ENCODE measurements at regions not wholly inside any gene's neighbourhood (a gene's known extent, or its start where the extent isn't known, plus 50 kb on each side); places are given as distances from the start of the nearest gene placed in this dataset.

GRCh38 chr4:121484633-121485032, 103.8 kb upstream of the QRFPR start:
- H3K9me3 ChIP-seq (ENCODE audit: insufficient read depth, low read length, severe bottlenecking), result no peaks in the 10 kb centered on the region
- no peak overlapping the region for H3K27ac ChIP-seq (ENCODE audit: low read length)
- TF ChIP-seq, protein P1, sequence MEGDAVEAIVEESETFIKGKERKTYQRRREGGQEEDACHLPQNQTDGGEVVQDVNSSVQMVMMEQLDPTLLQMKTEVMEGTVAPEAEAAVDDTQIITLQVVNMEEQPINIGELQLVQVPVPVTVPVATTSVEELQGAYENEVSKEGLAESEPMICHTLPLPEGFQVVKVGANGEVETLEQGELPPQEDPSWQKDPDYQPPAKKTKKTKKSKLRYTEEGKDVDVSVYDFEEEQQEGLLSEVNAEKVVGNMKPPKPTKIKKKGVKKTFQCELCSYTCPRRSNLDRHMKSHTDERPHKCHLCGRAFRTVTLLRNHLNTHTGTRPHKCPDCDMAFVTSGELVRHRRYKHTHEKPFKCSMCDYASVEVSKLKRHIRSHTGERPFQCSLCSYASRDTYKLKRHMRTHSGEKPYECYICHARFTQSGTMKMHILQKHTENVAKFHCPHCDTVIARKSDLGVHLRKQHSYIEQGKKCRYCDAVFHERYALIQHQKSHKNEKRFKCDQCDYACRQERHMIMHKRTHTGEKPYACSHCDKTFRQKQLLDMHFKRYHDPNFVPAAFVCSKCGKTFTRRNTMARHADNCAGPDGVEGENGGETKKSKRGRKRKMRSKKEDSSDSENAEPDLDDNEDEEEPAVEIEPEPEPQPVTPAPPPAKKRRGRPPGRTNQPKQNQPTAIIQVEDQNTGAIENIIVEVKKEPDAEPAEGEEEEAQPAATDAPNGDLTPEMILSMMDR (IDR thresholded peaks at IDR 0.05; ENCODE audit: borderline replicate concordance, extremely low read depth, low read length, poor library complexity, severe bottlenecking), result peak; percentile 70
- no peak for TF ChIP-seq EZH2 (IDR thresholded peaks at IDR 0.05; ENCODE audit: borderline replicate concordance, low read depth, low read length, severe bottlenecking)
- no peaks in the 10 kb centered on the region for H3K4me1 ChIP-seq (ENCODE audit: insufficient read depth, low read length)
- no peak overlapping the region for H3K4me2 ChIP-seq (ENCODE audit: insufficient read depth, low read length)
- H3K27me3 ChIP-seq (ENCODE audit: insufficient read depth, low read length, poor library complexity), result no peaks in the 10 kb centered on the region
- H4K20me1 ChIP-seq (ENCODE audit: insufficient read depth, low read length), result no peaks in the 10 kb centered on the region
- H2AFZ ChIP-seq (ENCODE audit: low read depth, low read length), result no peak overlapping the region
- H3K79me2 ChIP-seq (ENCODE audit: insufficient read depth, low read length), result no peaks in the 10 kb centered on the region
- no peak overlapping the region for H3K9ac ChIP-seq (ENCODE audit: low read depth, low read length)
- peak; percentile 10 for DNase-seq
- no peaks in the 10 kb centered on the region for H3K36me3 ChIP-seq (ENCODE audit: insufficient read depth, low read length)
- no peak overlapping the region for H3K4me3 ChIP-seq (ENCODE audit: low read depth in 1 of 2, low read length in 2 of 2)
- ATAC-seq (ENCODE audit: insufficient read depth, low read depth), result peak; percentile 82

DNA sequence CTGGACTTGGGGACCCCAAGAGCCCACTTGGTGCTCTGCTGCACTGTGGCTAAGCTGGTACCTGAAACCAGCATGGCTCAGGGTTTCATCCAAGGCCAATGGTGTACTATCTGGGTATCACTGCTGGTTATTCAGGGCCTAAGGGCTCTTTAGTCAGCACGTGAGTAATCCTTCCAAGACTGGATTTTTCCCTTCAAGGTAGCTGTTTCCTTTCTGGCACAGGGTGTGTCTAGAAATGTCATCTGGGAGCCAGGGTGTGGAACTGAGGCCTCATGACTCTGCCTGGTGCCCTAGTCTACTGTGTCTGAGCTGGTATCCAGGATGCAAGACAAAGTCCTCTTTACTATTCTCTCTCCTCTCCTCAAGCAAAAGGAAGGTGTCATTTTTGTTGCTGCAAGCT, 99.0 kb upstream of the QRFPR start:
- no peaks in the 10 kb centered on the region for H4K20me1 ChIP-seq (ENCODE audit: insufficient read depth, low read length)
- no peak overlapping the region for H3K27ac ChIP-seq (ENCODE audit: low read length)
- no peak overlapping the region for H3K9ac ChIP-seq (ENCODE audit: low read depth, low read length)
- no peaks in the 10 kb centered on the region for H3K27me3 ChIP-seq (ENCODE audit: insufficient read depth, low read length, poor library complexity)
- no peak for ATAC-seq (ENCODE audit: insufficient read depth, low read depth)
- H2AFZ ChIP-seq (ENCODE audit: low read depth, low read length), result no peak overlapping the region
- H3K4me3 ChIP-seq (ENCODE audit: low read depth in 1 of 2, low read length in 2 of 2), result no peak overlapping the region
- TF ChIP-seq, protein P1 (IDR thresholded peaks at IDR 0.05; ENCODE audit: borderline replicate concordance, extremely low read depth, low read length, poor library complexity, severe bottlenecking), result no peak
- no peak for TF ChIP-seq EZH2 (IDR thresholded peaks at IDR 0.05; ENCODE audit: borderline replicate concordance, low read depth, low read length, severe bottlenecking)
- H3K36me3 ChIP-seq (ENCODE audit: insufficient read depth, low read length), result no peaks in the 10 kb centered on the region
- H3K4me1 ChIP-seq (ENCODE audit: insufficient read depth, low read length), result no peaks in the 10 kb centered on the region
- H3K79me2 ChIP-seq (ENCODE audit: insufficient read depth, low read length), result no peaks in the 10 kb centered on the region
- H3K4me2 ChIP-seq (ENCODE audit: insufficient read depth, low read length), result no peak overlapping the region
- no peaks in the 10 kb centered on the region for H3K9me3 ChIP-seq (ENCODE audit: insufficient read depth, low read length, severe bottlenecking)
- DNase-seq, result no peak

DNA sequence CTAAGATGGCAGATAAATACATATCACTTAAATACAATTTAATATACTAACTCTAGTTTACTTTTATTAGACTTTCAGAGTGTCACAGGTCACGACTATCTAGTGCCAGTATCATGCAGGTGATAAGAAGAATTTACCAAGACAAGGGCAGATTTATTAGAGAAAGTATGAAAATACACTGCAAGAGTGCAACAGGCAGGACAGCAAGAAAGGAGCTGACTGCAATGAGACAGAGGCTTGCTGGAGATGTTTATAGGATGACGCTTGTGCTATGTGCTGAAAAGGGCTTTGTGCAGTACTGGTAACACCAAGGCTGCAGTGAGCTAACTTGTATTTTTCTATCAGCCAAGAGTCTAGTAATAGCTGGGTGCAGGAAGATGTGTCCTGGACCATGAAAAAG, 96.7 kb upstream of the QRFPR start:
- ATAC-seq (ENCODE audit: insufficient read depth, low read depth) (no peak), DNase-seq (no peak)
- H3K36me3 ChIP-seq (ENCODE audit: insufficient read depth, low read length), result no peaks in the 10 kb centered on the region
- no peak overlapping the region for H2AFZ ChIP-seq (ENCODE audit: low read depth, low read length)
- no peak overlapping the region for H3K4me2 ChIP-seq (ENCODE audit: insufficient read depth, low read length)
- H3K4me1 ChIP-seq (ENCODE audit: insufficient read depth, low read length), result no peaks in the 10 kb centered on the region
- H3K9me3 ChIP-seq (ENCODE audit: insufficient read depth, low read length, severe bottlenecking), result no peaks in the 10 kb centered on the region
- no peak overlapping the region for H3K9ac ChIP-seq (ENCODE audit: low read depth, low read length)
- no peak for TF ChIP-seq EZH2 (IDR thresholded peaks at IDR 0.05; ENCODE audit: borderline replicate concordance, low read depth, low read length, severe bottlenecking)
- TF ChIP-seq, protein P1 (IDR thresholded peaks at IDR 0.05; ENCODE audit: borderline replicate concordance, extremely low read depth, low read length, poor library complexity, severe bottlenecking), result no peak
- no peak overlapping the region for H3K4me3 ChIP-seq (ENCODE audit: low read depth in 1 of 2, low read length in 2 of 2)
- no peak overlapping the region for H3K27ac ChIP-seq (ENCODE audit: low read length)
- no peaks in the 10 kb centered on the region for H3K79me2 ChIP-seq (ENCODE audit: insufficient read depth, low read length)
- H3K27me3 ChIP-seq (ENCODE audit: insufficient read depth, low read length, poor library complexity), result no peaks in the 10 kb centered on the region
- no peaks in the 10 kb centered on the region for H4K20me1 ChIP-seq (ENCODE audit: insufficient read depth, low read length)

DNA sequence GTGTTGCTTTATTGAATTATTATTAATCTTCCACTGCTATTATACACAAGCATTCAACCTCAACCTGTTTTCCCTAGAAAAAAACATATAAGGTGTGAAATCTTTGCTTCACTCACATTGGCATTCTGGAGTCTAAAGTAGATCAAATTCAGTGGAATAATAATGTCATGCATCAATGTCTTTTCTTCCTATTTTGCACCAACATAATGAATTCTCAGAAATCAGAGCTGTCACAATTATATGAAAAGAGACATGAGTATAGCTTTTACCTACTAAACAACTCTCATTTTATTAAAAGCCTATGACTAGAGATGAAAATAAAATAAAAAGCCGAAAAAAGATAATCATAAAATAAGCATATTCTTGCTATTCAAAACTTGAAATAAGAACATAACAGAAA, 96.3 kb upstream of the QRFPR start:
- Histone ChIP-seq H2AFZ (ENCODE audit: low read depth, low read length) (no peak overlapping the region), H3K4me2 (ENCODE audit: insufficient read depth, low read length) (no peak overlapping the region), H3K4me3 (ENCODE audit: low read depth in 1 of 2, low read length in 2 of 2) (no peak overlapping the region), H4K20me1 (ENCODE audit: insufficient read depth, low read length) (no peaks in the 10 kb centered on the region), H3K4me1 (ENCODE audit: insufficient read depth, low read length) (no peaks in the 10 kb centered on the region), H3K9ac (ENCODE audit: low read depth, low read length) (no peak overlapping the region), H3K9me3 (ENCODE audit: insufficient read depth, low read length, severe bottlenecking) (no peaks in the 10 kb centered on the region), H3K27me3 (ENCODE audit: insufficient read depth, low read length, poor library complexity) (no peaks in the 10 kb centered on the region), H3K27ac (ENCODE audit: low read length) (no peak overlapping the region), H3K79me2 (ENCODE audit: insufficient read depth, low read length) (no peaks in the 10 kb centered on the region), H3K36me3 (ENCODE audit: insufficient read depth, low read length) (no peaks in the 10 kb centered on the region)
- ATAC-seq (ENCODE audit: insufficient read depth, low read depth) (no peak), DNase-seq (no peak)
- no peak for TF ChIP-seq EZH2 (IDR thresholded peaks at IDR 0.05; ENCODE audit: borderline replicate concordance, low read depth, low read length, severe bottlenecking)
- TF ChIP-seq, protein P1 (IDR thresholded peaks at IDR 0.05; ENCODE audit: borderline replicate concordance, extremely low read depth, low read length, poor library complexity, severe bottlenecking), result no peak
